Endodermal cell (in vitro differentiated cells): ENCODE measurements at regions not wholly inside any gene's neighbourhood (a gene's known extent, or its start where the extent isn't known, plus 50 kb on each side); places are given as distances from the start of the nearest gene placed in this dataset.

Experiments used
- DNase-seq: peaks from one replicate; pipeline ENCODE4 v3.0.0-alpha.2; 2017
- H3K27ac ChIP-seq: 2 replicates; pipeline ENCODE4 v1.5.1; 2013; ENCODE audit warnings: mild to moderate bottlenecking, low read depth, low read length, moderate library complexity
- H3K27me3 ChIP-seq: 2 replicates; pipeline ENCODE4 v1.6.1; 2013; ENCODE audit warnings: mild to moderate bottlenecking, low read length, moderate library complexity; ENCODE audit not compliant: insufficient read depth, control insufficient read depth, poor library complexity, severe bottlenecking
- H3K36me3 ChIP-seq: 2 replicates; pipeline ENCODE4 v1.7.0; 2013; ENCODE audit warnings: mild to moderate bottlenecking, low read length, moderate library complexity; ENCODE audit not compliant: control insufficient read depth, insufficient read depth
- H3K4me1 ChIP-seq: one replicate; pipeline ENCODE4 v1.7.0; 2013; ENCODE audit warnings: low read length; ENCODE audit not compliant: control insufficient read depth, insufficient read depth
- H3K4me3 ChIP-seq: 2 replicates; pipeline ENCODE4 v1.5.1; 2013; ENCODE audit warnings: mild to moderate bottlenecking, low read length, moderate library complexity
- H3K9ac ChIP-seq: 2 replicates; pipeline ENCODE4 v1.6.1; 2013; ENCODE audit warnings: mild to moderate bottlenecking, low read length, moderate library complexity; ENCODE audit not compliant: poor library complexity, severe bottlenecking; ENCODE audit errors: extremely low read depth
- H3K9me3 ChIP-seq: 2 replicates; pipeline ENCODE4 v1.6.1; 2013; ENCODE audit warnings: mild to moderate bottlenecking, low read length, moderate library complexity; ENCODE audit not compliant: control insufficient read depth
- H3K27ac Mint-ChIP-seq: 2 replicates; pipeline ENCODE4 v1.8.0; 2020; ENCODE audit warnings: mixed read lengths
- H3K27me3 Mint-ChIP-seq: 2 replicates; pipeline ENCODE4 v1.8.0; 2021; ENCODE audit warnings: mild to moderate bottlenecking, mixed read lengths; ENCODE audit not compliant: insufficient read depth
- H3K36me3 Mint-ChIP-seq: 2 replicates; pipeline ENCODE4 v1.8.0; 2020; ENCODE audit warnings: low read depth, mixed read lengths
- H3K4me1 Mint-ChIP-seq: 2 replicates; pipeline ENCODE4 v1.8.0; 2020; ENCODE audit warnings: mixed read lengths
- H3K4me3 Mint-ChIP-seq: 2 replicates; pipeline ENCODE4 v1.8.0; 2020; ENCODE audit warnings: mild to moderate bottlenecking, moderate library complexity, mixed read lengths
- H3K9me3 Mint-ChIP-seq: 2 replicates; pipeline ENCODE4 v1.8.0; 2020; ENCODE audit warnings: mild to moderate bottlenecking, mixed read lengths
- WGBS, 2 experiments: methylation state at CpG; one replicate each; pipeline versions ENCODE4 v1.1.5 to v1.1.7; 2013; ENCODE audit warnings: missing lambda C conversion rate in 2 of 2, mixed read lengths in 1 of 2; ENCODE audit not compliant: insufficient coverage in 1 of 2, insufficient read length in 1 of 2; 5-methylcytosine and 5-hydroxymethylcytosine counted together
- TF ChIP-seq, protein P1 (sequence below): fragments of 200-600 bp; sonication (generic); conservative IDR thresholded peaks from 2 replicates; pipeline ENCODE4 v1.5.0; 2021; ENCODE audit warnings: antibody characterized with exemption, mild to moderate bottlenecking

- Mint-ChIP-seq H3K27me3 (no peaks in the 10 kb centered on the region), H3K9me3 (no peaks in the 10 kb centered on the region), H3K36me3 (no peaks in the 10 kb centered on the region), H3K4me3 (no peak overlapping the region), H3K27ac (no peak overlapping the region), H3K4me1 (no peaks in the 10 kb centered on the region)
- Histone ChIP-seq H3K4me1 (no peaks in the 10 kb centered on the region), H3K36me3 (no peaks in the 10 kb centered on the region), H3K27me3 (no peaks in the 10 kb centered on the region), H3K27ac (no peak overlapping the region), H3K9ac (no peak overlapping the region), H3K4me3 (no peak overlapping the region), H3K9me3 (no peaks in the 10 kb centered on the region)
- WGBS, 2 experiments = 96% methylated on average over 6 of the region's 6 CpGs; no CpG with 5 or more reads in 1 of the 2 experiments
- no peak for DNase-seq
- TF ChIP-seq, protein P1, sequence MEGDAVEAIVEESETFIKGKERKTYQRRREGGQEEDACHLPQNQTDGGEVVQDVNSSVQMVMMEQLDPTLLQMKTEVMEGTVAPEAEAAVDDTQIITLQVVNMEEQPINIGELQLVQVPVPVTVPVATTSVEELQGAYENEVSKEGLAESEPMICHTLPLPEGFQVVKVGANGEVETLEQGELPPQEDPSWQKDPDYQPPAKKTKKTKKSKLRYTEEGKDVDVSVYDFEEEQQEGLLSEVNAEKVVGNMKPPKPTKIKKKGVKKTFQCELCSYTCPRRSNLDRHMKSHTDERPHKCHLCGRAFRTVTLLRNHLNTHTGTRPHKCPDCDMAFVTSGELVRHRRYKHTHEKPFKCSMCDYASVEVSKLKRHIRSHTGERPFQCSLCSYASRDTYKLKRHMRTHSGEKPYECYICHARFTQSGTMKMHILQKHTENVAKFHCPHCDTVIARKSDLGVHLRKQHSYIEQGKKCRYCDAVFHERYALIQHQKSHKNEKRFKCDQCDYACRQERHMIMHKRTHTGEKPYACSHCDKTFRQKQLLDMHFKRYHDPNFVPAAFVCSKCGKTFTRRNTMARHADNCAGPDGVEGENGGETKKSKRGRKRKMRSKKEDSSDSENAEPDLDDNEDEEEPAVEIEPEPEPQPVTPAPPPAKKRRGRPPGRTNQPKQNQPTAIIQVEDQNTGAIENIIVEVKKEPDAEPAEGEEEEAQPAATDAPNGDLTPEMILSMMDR = no peak
These were observed 457.9 kb downstream of the BRINP3 start for GRCh38 chr1:190019717-190020116.

DNA sequence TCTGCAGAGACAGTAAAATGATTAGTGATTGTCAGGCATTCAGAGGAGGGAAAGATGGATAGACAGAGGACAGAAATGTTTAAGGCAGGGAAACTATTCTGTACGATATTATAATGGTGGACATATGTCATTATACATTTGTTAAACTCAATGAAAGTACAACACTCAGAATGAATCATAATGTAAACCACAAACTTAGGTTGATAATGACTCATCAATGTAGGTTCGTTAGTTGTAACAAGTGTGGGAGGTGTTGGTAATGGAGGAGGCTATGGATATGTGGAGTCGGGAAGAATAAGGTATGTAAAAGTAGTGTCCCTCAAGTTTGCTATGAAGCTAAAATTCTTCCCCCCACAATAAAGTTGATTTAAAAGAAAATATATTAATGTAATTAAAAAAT, 455.0 kb downstream of the BRINP3 start:
- Histone ChIP-seq H3K27me3 (no peaks in the 10 kb centered on the region), H3K4me3 (no peak overlapping the region), H3K36me3 (no peaks in the 10 kb centered on the region), H3K9me3 (no peaks in the 10 kb centered on the region), H3K4me1 (no peaks in the 10 kb centered on the region), H3K9ac (no peak overlapping the region), H3K27ac (no peak overlapping the region)
- no peaks in the 10 kb centered on the region for H3K27me3 Mint-ChIP-seq
- WGBS, 2 experiments = 100% methylated on average over 3 of the region's 3 CpGs; no CpG with 5 or more reads in 1 of the 2 experiments
- H3K4me3 Mint-ChIP-seq = no peak overlapping the region
- no peak for DNase-seq
- H3K36me3 Mint-ChIP-seq = no peaks in the 10 kb centered on the region
- no peak overlapping the region for H3K27ac Mint-ChIP-seq
- H3K9me3 Mint-ChIP-seq = no peaks in the 10 kb centered on the region
- no peaks in the 10 kb centered on the region for H3K4me1 Mint-ChIP-seq
- TF ChIP-seq, protein P1 = no peak

DNA sequence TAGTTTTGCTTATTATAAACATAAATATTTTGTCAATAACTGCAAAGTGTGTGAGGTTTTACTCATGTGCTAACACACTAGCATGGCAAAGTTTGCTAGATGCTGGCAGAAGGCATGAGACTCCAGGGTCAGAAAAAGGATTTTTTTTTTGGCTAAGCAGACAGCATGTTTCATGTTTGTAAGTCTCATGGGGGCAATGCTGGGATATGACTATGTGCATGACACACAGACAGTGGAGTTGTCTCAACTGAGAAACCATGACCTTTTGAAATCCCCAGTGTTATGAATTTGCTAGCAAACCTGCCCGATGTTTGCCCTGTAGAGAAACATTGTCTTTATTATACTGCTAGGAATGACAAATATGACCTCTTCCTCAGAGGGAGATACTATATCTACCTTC, 448.2 kb downstream of the BRINP3 start:
- DNase-seq = no peak
- Mint-ChIP-seq H3K27me3 (no peaks in the 10 kb centered on the region), H3K4me3 (no peak overlapping the region), H3K27ac (no peak overlapping the region), H3K36me3 (no peaks in the 10 kb centered on the region), H3K9me3 (no peaks in the 10 kb centered on the region), H3K4me1 (no peaks in the 10 kb centered on the region)
- no peaks in the 10 kb centered on the region for H3K9me3 ChIP-seq
- no peaks in the 10 kb centered on the region for H3K27me3 ChIP-seq
- no peaks in the 10 kb centered on the region for H3K4me1 ChIP-seq
- WGBS, 2 experiments = 80 to 95% methylated on average over 1 of the region's 1 CpG
- H3K4me3 ChIP-seq = no peak overlapping the region
- H3K36me3 ChIP-seq = no peaks in the 10 kb centered on the region
- no peak overlapping the region for H3K9ac ChIP-seq
- no peak overlapping the region for H3K27ac ChIP-seq
- TF ChIP-seq, protein P1 = no peak
